Fibroblast of villous mesenchyme (primary cell): ENCODE measurements at regions not wholly inside any gene's neighbourhood (a gene's known extent, or its start where the extent isn't known, plus 50 kb on each side); places are given as distances from the start of the nearest gene placed in this dataset.

ENCODE experiments used
- DNase-seq: peaks from one replicate; pipeline ENCODE4 v3.0.0-alpha.2; 2010; ENCODE audit warnings: low read depth
- H3K4me3 ChIP-seq: 2 replicates; pipeline ENCODE4 v1.5.1; 2011; ENCODE audit warnings: low read depth, mild to moderate bottlenecking, low read length
- CTCF ChIP-seq: IDR thresholded peaks from 2 replicates; pipeline ENCODE4 v1.5.1; 2012; ENCODE audit warnings: low read depth, mild to moderate bottlenecking, low read length; ENCODE audit not compliant: insufficient read depth

- TF ChIP-seq CTCF: no peak
- H3K4me3 ChIP-seq: no peak overlapping the region
- DNase-seq: no peak
These were observed 162.6 kb downstream of the SERPINI1 start for GRCh38 chr3:167898091-167898490.

GRCh38 chr3:167895684-167896083, 160.2 kb downstream of the SERPINI1 start:
- no peak overlapping the region for H3K4me3 ChIP-seq
- TF ChIP-seq CTCF: no peak
- no peak for DNase-seq

- no peak overlapping the region for H3K4me3 ChIP-seq
- no peak for DNase-seq
- TF ChIP-seq CTCF: no peak
These were observed 159.7 kb downstream of the SERPINI1 start for GRCh38 chr3:167895178-167895577.

GRCh38 chr3:167892205-167892604, 156.7 kb downstream of the SERPINI1 start:
- DNase-seq: no peak
- H3K4me3 ChIP-seq: no peak overlapping the region
- no peak for TF ChIP-seq CTCF

- DNase-seq: peak; percentile 69
- no peak for TF ChIP-seq CTCF
- H3K4me3 ChIP-seq: no peak overlapping the region
These were observed 151.6 kb downstream of the SERPINI1 start for GRCh38 chr3:167887096-167887495.

GRCh38 chr3:167886690-167887089, 151.2 kb downstream of the SERPINI1 start:
- no peak overlapping the region for H3K4me3 ChIP-seq
- TF ChIP-seq CTCF: no peak
- peak; percentile 39 for DNase-seq

GRCh38 chr3:167885277-167885676, 149.8 kb downstream of the SERPINI1 start:
- DNase-seq: no peak
- no peak overlapping the region for H3K4me3 ChIP-seq
- TF ChIP-seq CTCF: no peak
